GM18520 (cell line): ENCODE measurements at regions not wholly inside any gene's neighbourhood (a gene's known extent, or its start where the extent isn't known, plus 50 kb on each side); places are given as distances from the start of the nearest gene placed in this dataset.
"Not testable (repeated sequence)": the region's sequence is repeated elsewhere in the genome, so short reads cannot be mapped to it uniquely, and the experiment has no call there.

Source experiments
- ATAC-seq: cut with Tn5 transposase; IDR thresholded peaks from one replicate; pipeline ENCODE4 v1.9.1; 2021; ENCODE audit not compliant: unreplicated experiment

- ATAC-seq: no peak
Measured at GRCh38 chr9:95788021-95788420, 87.5 kb upstream of the ERCC6L2 start.

- no peak for ATAC-seq
Measured at GRCh38 chr9:95785209-95785608, 90.3 kb upstream of the ERCC6L2 start.

- ATAC-seq: no peak
Measured at GRCh38 chr9:95784318-95784717, 91.2 kb upstream of the ERCC6L2 start.

- ATAC-seq: no peak
Measured at GRCh38 chr9:95783426-95783975, 92.0 kb upstream of the ERCC6L2 start.

GRCh38 chr9:95780751-95781150 is 94.7 kb upstream of the ERCC6L2 start:
- no peak for ATAC-seq

- no peak for ATAC-seq
Measured at GRCh38 chr9:95780121-95780520, 95.4 kb upstream of the ERCC6L2 start.

GRCh38 chr9:95779597-95779996 is 95.9 kb upstream of the ERCC6L2 start:
- ATAC-seq: not testable (repeated sequence)

- no peak for ATAC-seq
Measured at GRCh38 chr9:95778957-95779356, 96.5 kb upstream of the ERCC6L2 start.

- ATAC-seq: no peak
Measured at GRCh38 chr9:95777136-95777535, 98.4 kb upstream of the ERCC6L2 start.

GRCh38 chr9:95776176-95776575 is 99.3 kb upstream of the ERCC6L2 start:
- no peak for ATAC-seq

GRCh38 chr9:95775191-95775590 is 100.3 kb upstream of the ERCC6L2 start:
- ATAC-seq: no peak

GRCh38 chr9:95773053-95773418 is 102.5 kb upstream of the ERCC6L2 start:
- ATAC-seq: no peak

- ATAC-seq: no peak
Measured at GRCh38 chr9:95772320-95773052, 103.0 kb upstream of the ERCC6L2 start.

GRCh38 chr9:95771556-95772246 is 103.8 kb upstream of the ERCC6L2 start:
- ATAC-seq: no peak

GRCh38 chr9:95770653-95771131 is 104.8 kb upstream of the ERCC6L2 start:
- no peak for ATAC-seq

GRCh38 chr9:95769909-95770433 is 105.5 kb upstream of the ERCC6L2 start:
- no peak for ATAC-seq

GRCh38 chr9:95769473-95769872 is 106.0 kb upstream of the ERCC6L2 start:
- ATAC-seq: no peak

- no peak for ATAC-seq
Measured at GRCh38 chr9:95766906-95767305, 108.6 kb upstream of the ERCC6L2 start.

- no peak for ATAC-seq
Measured at GRCh38 chr9:95764533-95765319, 110.8 kb upstream of the ERCC6L2 start.

GRCh38 chr9:95763983-95764382 is 111.5 kb upstream of the ERCC6L2 start:
- ATAC-seq: no peak

- ATAC-seq: no peak
Measured at GRCh38 chr9:95763006-95763405, 112.5 kb upstream of the ERCC6L2 start.
